ENCODE measurements at regions not wholly inside any gene's neighbourhood (a gene's known extent, or its start where the extent isn't known, plus 50 kb on each side); places are given as distances from the start of the nearest gene placed in this dataset.
"Not testable (repeated sequence)": the region's sequence is repeated elsewhere in the genome, so short reads cannot be mapped to it uniquely, and the experiment has no call there.

DNA sequence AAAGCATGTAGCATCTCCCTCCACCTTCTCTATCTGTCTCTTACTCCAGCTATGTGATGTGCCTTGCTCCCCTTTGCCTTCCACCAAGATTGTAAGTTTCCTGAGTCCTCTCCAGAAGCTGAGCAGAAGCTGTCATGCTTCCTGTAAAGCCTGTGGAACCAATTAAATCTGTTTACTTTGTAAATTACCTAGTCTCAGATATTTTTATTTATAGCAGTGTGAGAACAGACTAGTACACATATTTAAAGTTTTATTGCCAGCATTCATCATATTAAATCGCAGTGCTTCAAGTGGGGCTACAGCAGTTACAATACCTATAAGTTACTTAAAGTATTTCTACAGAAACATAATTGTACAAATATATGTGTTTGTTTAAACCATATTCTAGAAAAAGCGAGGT lies 973.1 kb downstream of the SLC16A7 start:
- H4K20me1 ChIP-seq (ENCODE audit: insufficient read depth, low read length, poor library complexity, severe bottlenecking): no peaks in the 10 kb centered on the region
- H3K79me2 ChIP-seq (ENCODE audit: insufficient read depth, low read length): no peaks in the 10 kb centered on the region
- H3K9me3 ChIP-seq (ENCODE audit: insufficient read depth, low read depth, low read length): 0 out of 2 replicates have a peak, but pooled peaks cover 3% of the 10 kb centered on the region
- H3K4me2 ChIP-seq (ENCODE audit: low read depth, low read length, poor library complexity, severe bottlenecking): no peak overlapping the region
- H3K9me2 ChIP-seq (replicated peaks; ENCODE audit: low read depth, low read length): no peaks in the 10 kb centered on the region
- no peak overlapping the region for H3K4me3 ChIP-seq (ENCODE audit: low read length, poor library complexity, severe bottlenecking)
- H2AFZ ChIP-seq (ENCODE audit: low read length): no peak overlapping the region
- no peaks in the 10 kb centered on the region for H3K4me1 ChIP-seq (ENCODE audit: insufficient read depth, low read length, poor library complexity, severe bottlenecking)
- H3F3A ChIP-seq (ENCODE audit: low read depth): no peaks in the 10 kb centered on the region
- no peaks in the 10 kb centered on the region for H3K27me3 ChIP-seq (ENCODE audit: insufficient read depth, low read length, poor library complexity, severe bottlenecking)
- no peak for TF ChIP-seq EZH2phosphoT487 (IDR thresholded peaks at IDR 0.05; ENCODE audit: borderline replicate concordance)
- TF ChIP-seq, protein P1, sequence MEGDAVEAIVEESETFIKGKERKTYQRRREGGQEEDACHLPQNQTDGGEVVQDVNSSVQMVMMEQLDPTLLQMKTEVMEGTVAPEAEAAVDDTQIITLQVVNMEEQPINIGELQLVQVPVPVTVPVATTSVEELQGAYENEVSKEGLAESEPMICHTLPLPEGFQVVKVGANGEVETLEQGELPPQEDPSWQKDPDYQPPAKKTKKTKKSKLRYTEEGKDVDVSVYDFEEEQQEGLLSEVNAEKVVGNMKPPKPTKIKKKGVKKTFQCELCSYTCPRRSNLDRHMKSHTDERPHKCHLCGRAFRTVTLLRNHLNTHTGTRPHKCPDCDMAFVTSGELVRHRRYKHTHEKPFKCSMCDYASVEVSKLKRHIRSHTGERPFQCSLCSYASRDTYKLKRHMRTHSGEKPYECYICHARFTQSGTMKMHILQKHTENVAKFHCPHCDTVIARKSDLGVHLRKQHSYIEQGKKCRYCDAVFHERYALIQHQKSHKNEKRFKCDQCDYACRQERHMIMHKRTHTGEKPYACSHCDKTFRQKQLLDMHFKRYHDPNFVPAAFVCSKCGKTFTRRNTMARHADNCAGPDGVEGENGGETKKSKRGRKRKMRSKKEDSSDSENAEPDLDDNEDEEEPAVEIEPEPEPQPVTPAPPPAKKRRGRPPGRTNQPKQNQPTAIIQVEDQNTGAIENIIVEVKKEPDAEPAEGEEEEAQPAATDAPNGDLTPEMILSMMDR (conservative IDR thresholded peaks at IDR 0.05; ENCODE audit: low read length): no peak
- H3K9ac ChIP-seq (ENCODE audit: low read depth, low read length, poor library complexity, severe bottlenecking): no peak overlapping the region
- no peaks in the 10 kb centered on the region for H3K36me3 ChIP-seq (ENCODE audit: insufficient read depth, low read length)

DNA sequence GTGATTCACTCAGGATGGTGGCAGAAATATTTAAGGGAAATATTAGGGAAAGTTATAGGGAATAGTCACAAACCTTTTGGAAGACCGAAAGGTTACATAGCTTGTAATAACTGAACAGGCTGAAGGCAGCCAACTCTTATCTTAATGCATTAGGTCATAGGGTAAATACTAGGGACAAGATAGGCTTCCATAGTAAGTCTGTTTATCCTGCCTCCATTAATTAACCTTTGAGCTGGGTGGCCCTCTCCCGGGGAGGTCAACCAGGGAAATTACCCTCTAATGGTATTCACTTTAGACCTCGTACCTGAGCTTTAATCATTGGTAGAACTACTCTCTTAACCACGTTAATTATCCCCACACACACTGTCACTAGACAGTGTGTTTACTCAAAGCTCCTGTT lies 981.8 kb downstream of the SLC16A7 start:
- Histone ChIP-seq H2AFZ (ENCODE audit: low read length) (no peak overlapping the region), H3K79me2 (ENCODE audit: insufficient read depth, low read length) (no peaks in the 10 kb centered on the region), H3K9me3 (ENCODE audit: insufficient read depth, low read depth, low read length) (no peaks in the 10 kb centered on the region), H3K9me2 (replicated peaks; ENCODE audit: low read depth, low read length) (no peaks in the 10 kb centered on the region), H3F3A (ENCODE audit: low read depth) (no peaks in the 10 kb centered on the region), H3K9ac (ENCODE audit: low read depth, low read length, poor library complexity, severe bottlenecking) (no peak overlapping the region), H3K36me3 (ENCODE audit: insufficient read depth, low read length) (no peaks in the 10 kb centered on the region), H3K27me3 (ENCODE audit: insufficient read depth, low read length, poor library complexity, severe bottlenecking) (no peaks in the 10 kb centered on the region), H4K20me1 (ENCODE audit: insufficient read depth, low read length, poor library complexity, severe bottlenecking) (no peaks in the 10 kb centered on the region), H3K4me1 (ENCODE audit: insufficient read depth, low read length, poor library complexity, severe bottlenecking) (no peaks in the 10 kb centered on the region), H3K4me2 (ENCODE audit: low read depth, low read length, poor library complexity, severe bottlenecking) (no peak overlapping the region), H3K4me3 (ENCODE audit: low read length, poor library complexity, severe bottlenecking) (no peak overlapping the region)
- TF ChIP-seq, protein P1 (conservative IDR thresholded peaks at IDR 0.05; ENCODE audit: low read length): no peak
- TF ChIP-seq EZH2phosphoT487 (IDR thresholded peaks at IDR 0.05; ENCODE audit: borderline replicate concordance): no peak

DNA sequence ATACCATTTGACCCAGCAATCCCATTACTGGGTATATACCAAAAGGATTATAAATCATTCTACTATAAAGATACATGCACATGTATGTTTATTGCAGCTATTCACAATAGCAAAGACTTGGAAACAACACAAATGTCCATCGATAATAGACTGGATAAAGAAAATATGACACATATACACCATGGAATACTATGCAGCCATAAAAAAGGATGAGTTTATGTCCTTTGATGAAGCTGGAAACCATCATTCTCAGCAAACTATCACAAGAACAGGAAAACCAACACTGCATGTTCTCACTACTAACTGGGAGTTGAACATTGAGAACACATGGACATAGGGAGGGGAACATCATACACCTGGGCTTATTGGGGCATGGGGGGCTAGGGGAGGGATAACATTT lies 991.8 kb downstream of the SLC16A7 start:
- H3K79me2 ChIP-seq (ENCODE audit: insufficient read depth, low read length); H2AFZ ChIP-seq (ENCODE audit: low read length); H3K27me3 ChIP-seq (ENCODE audit: insufficient read depth, low read length, poor library complexity, severe bottlenecking); H3K9ac ChIP-seq (ENCODE audit: low read depth, low read length, poor library complexity, severe bottlenecking); H3K36me3 ChIP-seq (ENCODE audit: insufficient read depth, low read length); H3K4me2 ChIP-seq (ENCODE audit: low read depth, low read length, poor library complexity, severe bottlenecking); H3K4me1 ChIP-seq (ENCODE audit: insufficient read depth, low read length, poor library complexity, severe bottlenecking); H3F3A ChIP-seq (ENCODE audit: low read depth); H4K20me1 ChIP-seq (ENCODE audit: insufficient read depth, low read length, poor library complexity, severe bottlenecking); H3K4me3 ChIP-seq (ENCODE audit: low read length, poor library complexity, severe bottlenecking); H3K9me3 ChIP-seq (ENCODE audit: insufficient read depth, low read depth, low read length); H3K9me2 ChIP-seq (replicated peaks; ENCODE audit: low read depth, low read length): not testable (repeated sequence)

DNA sequence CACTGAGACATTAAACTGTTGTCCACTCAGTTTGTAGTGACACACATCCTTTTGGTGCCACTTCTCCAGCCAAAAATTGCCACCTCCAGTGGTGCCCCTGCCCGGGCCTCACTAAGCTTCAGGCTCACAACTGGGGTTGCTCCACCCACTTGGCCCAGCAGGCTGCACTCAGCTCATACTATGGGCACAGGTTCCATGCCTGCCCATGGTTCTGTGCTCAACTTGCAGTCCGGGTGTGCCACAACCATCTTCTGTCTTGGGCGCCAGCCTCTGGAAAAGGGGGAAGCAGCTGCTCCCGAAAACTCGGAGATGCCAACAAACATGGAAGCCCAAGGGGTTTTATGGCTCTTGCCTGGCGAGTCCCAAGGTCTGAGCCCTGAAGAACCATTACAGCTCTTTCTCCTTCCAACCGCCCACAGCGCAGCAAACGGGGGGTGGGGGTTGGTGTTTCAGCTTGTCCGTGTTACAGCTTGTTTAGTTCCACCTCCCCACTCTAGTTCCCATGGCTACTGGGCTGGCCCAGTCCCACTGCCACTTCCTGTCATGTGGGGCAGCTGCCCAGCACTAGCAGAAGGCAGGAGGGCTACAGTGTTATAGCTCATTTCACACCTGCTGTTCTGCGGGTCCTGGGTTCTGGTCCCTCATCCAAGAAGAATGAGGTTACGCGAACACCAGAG lies 998.3 kb downstream of the SLC16A7 start:
- Histone ChIP-seq H4K20me1 (ENCODE audit: insufficient read depth, low read length, poor library complexity, severe bottlenecking) (no peaks in the 10 kb centered on the region), H3F3A (ENCODE audit: low read depth) (no peaks in the 10 kb centered on the region), H3K4me2 (ENCODE audit: low read depth, low read length, poor library complexity, severe bottlenecking) (no peak overlapping the region), H3K79me2 (ENCODE audit: insufficient read depth, low read length) (no peaks in the 10 kb centered on the region), H3K9me2 (replicated peaks; ENCODE audit: low read depth, low read length) (no peaks in the 10 kb centered on the region), H2AFZ (ENCODE audit: low read length) (no peak overlapping the region), H3K36me3 (ENCODE audit: insufficient read depth, low read length) (no peaks in the 10 kb centered on the region), H3K9ac (ENCODE audit: low read depth, low read length, poor library complexity, severe bottlenecking) (no peak overlapping the region), H3K9me3 (ENCODE audit: insufficient read depth, low read depth, low read length) (no peaks in the 10 kb centered on the region; the same call in 1 of the 2 replicates), H3K4me1 (ENCODE audit: insufficient read depth, low read length, poor library complexity, severe bottlenecking) (no peaks in the 10 kb centered on the region), H3K4me3 (ENCODE audit: low read length, poor library complexity, severe bottlenecking) (no peak overlapping the region), H3K27me3 (ENCODE audit: insufficient read depth, low read length, poor library complexity, severe bottlenecking) (no peaks in the 10 kb centered on the region)
- TF ChIP-seq, protein P1 (conservative IDR thresholded peaks at IDR 0.05; ENCODE audit: low read length): no peak

Measured in Loucy (cell line).